ENCODE measurements at regions not wholly inside any gene's neighbourhood (a gene's known extent, or its start where the extent isn't known, plus 50 kb on each side); places are given as distances from the start of the nearest gene placed in this dataset.
A peak's percentile ranks its signal among the peaks of the same experiment; 100 is the strongest.

GRCh38 chr4:115171220-115171619, 57.8 kb upstream of the NDST4 start:
- no peak overlapping the region for H3K27ac ChIP-seq (ENCODE audit: insufficient read depth, low read length)
- H3K4me1 ChIP-seq (ENCODE audit: control insufficient read depth, extremely low read depth, insufficient read depth, low read length), result no peaks in the 10 kb centered on the region
- no peak for DNase-seq (ENCODE audit: low read depth in 2 of 2)
- no peak overlapping the region for H3K4me3 ChIP-seq (replicated peaks in 1 of 4; ENCODE audit: control extremely low read depth in 1 of 4, insufficient read depth in 1 of 4, low read depth in 3 of 4, low read length in 4 of 4)
- no peaks in the 10 kb centered on the region for H3K36me3 ChIP-seq (ENCODE audit: control insufficient read depth, insufficient read depth, low read length)
- no peak overlapping the region for H3K4me2 ChIP-seq (ENCODE audit: extremely low read depth, insufficient read depth, low read length)
- H3K9ac ChIP-seq (ENCODE audit: insufficient read depth, low read length), result no peak overlapping the region
- H3K79me2 ChIP-seq (ENCODE audit: control insufficient read depth, insufficient read depth, low read length), result no peaks in the 10 kb centered on the region
- TF ChIP-seq CTCF (conservative IDR thresholded peaks at IDR 0.05 in 1 of 2, IDR thresholded peaks at IDR 0.05 in 1 of 2; ENCODE audit: low read depth in 1 of 2, low read length in 2 of 2) (no peak), EZH2 (IDR thresholded peaks at IDR 0.05; ENCODE audit: low read length, missing control alignments) (no peak)
- no peaks in the 10 kb centered on the region for H3K9me3 ChIP-seq (ENCODE audit: control insufficient read depth, insufficient read depth, low read depth, low read length)
- H3K27me3 ChIP-seq (ENCODE audit: control insufficient read depth, insufficient read depth, low read length), result no peaks in the 10 kb centered on the region
- H2AFZ ChIP-seq (ENCODE audit: low read length), result no peak overlapping the region
- no peaks in the 10 kb centered on the region for H4K20me1 ChIP-seq (ENCODE audit: control insufficient read depth, extremely low read depth, insufficient read depth, low read length)

GRCh38 chr4:115165503-115165902, 52.1 kb upstream of the NDST4 start:
- no peak for TF ChIP-seq EZH2 (IDR thresholded peaks at IDR 0.05; ENCODE audit: low read length, missing control alignments)
- TF ChIP-seq CTCF (conservative IDR thresholded peaks at IDR 0.05 in 1 of 2, IDR thresholded peaks at IDR 0.05 in 1 of 2; ENCODE audit: low read depth in 1 of 2, low read length in 2 of 2), result no peak

More at GRCh38 chr4:115165503-115165902, 52.1 kb upstream of the NDST4 start:
- H4K20me1 ChIP-seq (ENCODE audit: control insufficient read depth, extremely low read depth, insufficient read depth, low read length), result no peaks in the 10 kb centered on the region
- H3K9me3 ChIP-seq (ENCODE audit: control insufficient read depth, insufficient read depth, low read depth, low read length), result no peaks in the 10 kb centered on the region
- H3K36me3 ChIP-seq (ENCODE audit: control insufficient read depth, insufficient read depth, low read length), result no peaks in the 10 kb centered on the region
- no peaks in the 10 kb centered on the region for H3K27me3 ChIP-seq (ENCODE audit: control insufficient read depth, insufficient read depth, low read length)
- no peaks in the 10 kb centered on the region for H3K4me1 ChIP-seq (ENCODE audit: control insufficient read depth, extremely low read depth, insufficient read depth, low read length)
- no peak overlapping the region for H3K9ac ChIP-seq (ENCODE audit: insufficient read depth, low read length)
- H3K27ac ChIP-seq (ENCODE audit: insufficient read depth, low read length), result no peak overlapping the region
- H3K4me3 ChIP-seq (replicated peaks in 1 of 4; ENCODE audit: control extremely low read depth in 1 of 4, insufficient read depth in 1 of 4, low read depth in 3 of 4, low read length in 4 of 4), result no peak overlapping the region
- peak in 1 of 2 donors; percentile 30 for DNase-seq (ENCODE audit: low read depth in 2 of 2)
- no peak overlapping the region for H2AFZ ChIP-seq (ENCODE audit: low read length)
- H3K4me2 ChIP-seq (ENCODE audit: extremely low read depth, insufficient read depth, low read length), result no peak overlapping the region
- H3K79me2 ChIP-seq (ENCODE audit: control insufficient read depth, insufficient read depth, low read length), result no peaks in the 10 kb centered on the region
